ENCODE measurements at regions not wholly inside any gene's neighbourhood (a gene's known extent, or its start where the extent isn't known, plus 50 kb on each side); places are given as distances from the start of the nearest gene placed in this dataset.

DNA sequence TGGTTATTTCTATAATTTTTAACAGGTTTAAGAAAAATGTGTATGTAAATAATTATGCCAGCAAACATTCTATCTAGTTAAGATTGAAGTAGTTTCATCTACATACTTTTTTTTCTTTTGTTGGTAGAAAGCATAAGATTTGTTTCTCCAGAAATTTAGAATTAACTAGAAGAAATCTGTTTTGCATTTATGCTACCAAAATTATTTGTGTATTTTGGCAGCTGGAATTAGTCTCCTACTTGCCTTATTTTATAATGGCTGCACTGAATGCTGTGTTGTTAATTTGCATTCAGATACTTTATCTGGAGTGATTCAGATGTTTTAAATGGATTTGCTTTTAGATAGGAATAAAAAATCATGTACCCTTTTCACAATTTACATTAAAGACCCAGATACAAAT lies 100.2 kb upstream of the NAALADL2 start:
- TF ChIP-seq CTCF (IDR thresholded peaks at IDR 0.05) = no peak
- no peak for TF ChIP-seq EP300 (IDR thresholded peaks at IDR 0.05; ENCODE audit: low read depth)
- no peak for TF ChIP-seq POLR2AphosphoS5 (IDR thresholded peaks at IDR 0.05)

Data from transverse colon (tissue), 4 donors.